Hepatocyte (in vitro differentiated cells): ENCODE measurements at regions not wholly inside any gene's neighbourhood (a gene's known extent, or its start where the extent isn't known, plus 50 kb on each side); places are given as distances from the start of the nearest gene placed in this dataset.

Experiments used
- DNase-seq: peaks from one replicate; pipeline ENCODE4 v3.0.0-alpha.2; 2016; ENCODE audit warnings: low spot score
- H2AFZ ChIP-seq: fragments of 200-600 bp; sonication (generic); 2 replicates; pipeline ENCODE4 v1.6.0; 2016; ENCODE audit warnings: antibody characterized with exemption, mild to moderate bottlenecking
- H3K27ac ChIP-seq: fragments of 200-600 bp; sonication (generic); 2 replicates; pipeline ENCODE4 v1.5.1; 2016; ENCODE audit warnings: mild to moderate bottlenecking
- H3K27me3 ChIP-seq: fragments of 200-600 bp; sonication (generic); 2 replicates; pipeline ENCODE4 v1.6.1; 2016
- H3K36me3 ChIP-seq: fragments of 200-600 bp; sonication (generic); replicated peaks from 2 replicates; pipeline ENCODE4 v1.5.1; 2016; ENCODE audit warnings: low read depth; ENCODE audit not compliant: insufficient read depth
- H3K4me1 ChIP-seq: fragments of 200-600 bp; sonication (generic); 2 replicates; pipeline ENCODE4 v1.5.1; 2016; ENCODE audit warnings: mild to moderate bottlenecking, moderate library complexity; ENCODE audit not compliant: insufficient read depth
- H3K4me2 ChIP-seq: fragments of 200-600 bp; sonication (generic); 2 replicates; pipeline ENCODE4 v1.6.0; 2016
- H3K4me3 ChIP-seq: fragments of 200-600 bp; sonication (generic); 2 replicates; pipeline ENCODE4 v1.5.1; 2016; ENCODE audit warnings: mild to moderate bottlenecking
- H3K79me2 ChIP-seq: fragments of 200-600 bp; sonication (generic); 2 replicates; pipeline ENCODE4 v1.6.0; 2017; ENCODE audit warnings: mild to moderate bottlenecking
- H3K9me2 ChIP-seq: fragments of 200-600 bp; sonication (generic); replicated peaks from 2 replicates; pipeline ENCODE4 v1.6.0; 2017; ENCODE audit warnings: mild to moderate bottlenecking; ENCODE audit not compliant: insufficient read depth
- H3K9me3 ChIP-seq: fragments of 200-600 bp; sonication (generic); 2 replicates; pipeline ENCODE4 v1.5.1; 2016; ENCODE audit warnings: low read depth, mild to moderate bottlenecking
- H4K20me1 ChIP-seq: fragments of 200-600 bp; sonication (generic); 2 replicates; pipeline ENCODE4 v1.6.0; 2016; ENCODE audit warnings: mild to moderate bottlenecking; ENCODE audit not compliant: insufficient read depth, poor library complexity, severe bottlenecking
- EZH2 ChIP-seq: fragments of 200-600 bp; sonication (generic); IDR thresholded peaks from 2 replicates; pipeline ENCODE4 v1.6.1; 2016; ENCODE audit warnings: antibody characterized with exemption, mild to moderate bottlenecking, borderline replicate concordance
- EZH2phosphoT487 ChIP-seq: fragments of 200-600 bp; sonication (generic); IDR thresholded peaks from one replicate; pipeline ENCODE4 v1.6.1; 2018; ENCODE audit warnings: antibody characterized with exemption, mild to moderate bottlenecking, low read depth, moderate library complexity; ENCODE audit not compliant: unreplicated experiment, severe bottlenecking
- WGBS: methylation state at CpG from one replicate; pipeline ENCODE4 v1.1.6; 2016; ENCODE audit warnings: low lambda C conversion rate; ENCODE audit errors: missing lambda C conversion rate; 5-methylcytosine and 5-hydroxymethylcytosine counted together
- TF ChIP-seq, protein P1 (sequence below): fragments of 200-600 bp; sonication (generic); IDR thresholded peaks from 2 replicates; pipeline ENCODE4 v1.5.1; 2016; ENCODE audit warnings: antibody characterized with exemption, mild to moderate bottlenecking; ENCODE audit not compliant: poor library complexity

DNA sequence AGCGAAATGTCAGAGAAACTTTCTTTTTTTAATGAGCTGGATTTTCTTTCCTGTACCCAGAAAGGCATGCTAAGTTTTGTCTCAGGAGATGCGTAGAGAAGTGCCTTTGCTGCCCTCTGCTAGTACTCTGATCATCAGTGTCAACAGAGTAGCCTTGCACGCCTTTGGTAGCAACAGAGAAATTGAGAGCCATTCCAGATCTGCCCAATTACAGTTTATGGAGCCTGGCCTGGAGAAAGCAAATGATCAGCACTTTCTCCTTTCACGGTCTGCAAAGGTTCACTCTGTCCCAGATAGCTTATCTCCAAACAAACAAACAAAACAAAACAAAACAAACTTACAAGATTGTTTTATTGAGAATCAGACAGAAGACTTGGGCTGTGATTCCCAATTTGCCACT, 792.8 kb upstream of the PIK3C3 start:
- H4K20me1 ChIP-seq = no peaks in the 10 kb centered on the region
- H3K79me2 ChIP-seq = no peaks in the 10 kb centered on the region
- no peak overlapping the region for H3K27ac ChIP-seq
- H3K9me2 ChIP-seq = no peaks in the 10 kb centered on the region
- H3K36me3 ChIP-seq = no peaks in the 10 kb centered on the region
- 42% methylated on average over 4 of the region's 4 CpGs for WGBS
- no peak for DNase-seq
- no peak overlapping the region for H3K4me2 ChIP-seq
- no peaks in the 10 kb centered on the region for H3K27me3 ChIP-seq
- TF ChIP-seq EZH2phosphoT487 (no peak), EZH2 (no peak)
- TF ChIP-seq, protein P1, sequence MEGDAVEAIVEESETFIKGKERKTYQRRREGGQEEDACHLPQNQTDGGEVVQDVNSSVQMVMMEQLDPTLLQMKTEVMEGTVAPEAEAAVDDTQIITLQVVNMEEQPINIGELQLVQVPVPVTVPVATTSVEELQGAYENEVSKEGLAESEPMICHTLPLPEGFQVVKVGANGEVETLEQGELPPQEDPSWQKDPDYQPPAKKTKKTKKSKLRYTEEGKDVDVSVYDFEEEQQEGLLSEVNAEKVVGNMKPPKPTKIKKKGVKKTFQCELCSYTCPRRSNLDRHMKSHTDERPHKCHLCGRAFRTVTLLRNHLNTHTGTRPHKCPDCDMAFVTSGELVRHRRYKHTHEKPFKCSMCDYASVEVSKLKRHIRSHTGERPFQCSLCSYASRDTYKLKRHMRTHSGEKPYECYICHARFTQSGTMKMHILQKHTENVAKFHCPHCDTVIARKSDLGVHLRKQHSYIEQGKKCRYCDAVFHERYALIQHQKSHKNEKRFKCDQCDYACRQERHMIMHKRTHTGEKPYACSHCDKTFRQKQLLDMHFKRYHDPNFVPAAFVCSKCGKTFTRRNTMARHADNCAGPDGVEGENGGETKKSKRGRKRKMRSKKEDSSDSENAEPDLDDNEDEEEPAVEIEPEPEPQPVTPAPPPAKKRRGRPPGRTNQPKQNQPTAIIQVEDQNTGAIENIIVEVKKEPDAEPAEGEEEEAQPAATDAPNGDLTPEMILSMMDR = no peak
- H3K4me3 ChIP-seq = no peak overlapping the region
- no peak overlapping the region for H2AFZ ChIP-seq
- H3K4me1 ChIP-seq = no peaks in the 10 kb centered on the region
- no peaks in the 10 kb centered on the region for H3K9me3 ChIP-seq

DNA sequence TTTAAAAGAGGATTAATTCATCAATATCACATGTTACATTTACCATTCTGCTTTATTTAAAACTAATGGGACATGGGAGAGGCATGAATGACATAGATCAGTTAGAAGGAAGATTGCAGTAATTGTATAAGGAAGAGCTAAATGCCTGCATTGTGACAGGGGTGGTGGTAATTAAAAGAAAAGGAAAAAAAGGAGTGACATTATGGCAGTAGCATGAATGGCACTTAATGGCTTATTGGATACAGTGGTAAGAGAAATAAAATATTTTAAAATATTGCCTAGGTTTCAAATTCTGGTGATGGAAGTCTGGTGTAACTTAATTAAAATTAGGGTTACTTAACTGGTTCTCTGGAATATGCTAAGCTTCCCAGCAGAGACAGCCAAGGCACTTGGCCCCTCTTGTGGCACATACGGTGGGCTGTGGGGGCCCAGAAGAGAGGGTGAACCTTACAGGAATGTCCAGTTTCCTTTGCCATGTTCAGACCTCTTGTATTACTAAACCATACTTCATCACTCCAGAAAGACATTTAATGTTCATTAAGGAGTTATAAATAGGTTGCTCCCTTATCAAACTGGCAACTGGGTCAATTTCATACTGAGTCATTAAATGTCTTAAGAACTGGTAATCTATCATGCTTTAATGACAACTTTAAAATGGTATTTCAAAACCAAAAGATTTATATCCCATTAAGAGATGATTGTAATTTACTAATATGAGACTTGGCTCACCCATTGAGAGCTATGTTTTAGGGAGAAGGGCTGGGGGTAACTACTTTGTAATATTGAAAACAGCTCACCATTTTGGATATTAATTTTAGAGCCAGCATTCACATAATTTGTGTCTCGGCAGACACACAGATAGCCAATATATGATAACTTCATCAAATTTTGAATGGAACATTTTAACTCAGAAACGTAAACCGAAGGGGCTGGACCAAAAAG, 798.9 kb upstream of the PIK3C3 start:
- no peak overlapping the region for H3K4me2 ChIP-seq
- 95% methylated on average over 4 of the region's 4 CpGs for WGBS
- no peaks in the 10 kb centered on the region for H3K79me2 ChIP-seq
- no peaks in the 10 kb centered on the region for H4K20me1 ChIP-seq
- no peak for DNase-seq
- H3K27me3 ChIP-seq = no peaks in the 10 kb centered on the region
- no peak overlapping the region for H2AFZ ChIP-seq
- no peak overlapping the region for H3K27ac ChIP-seq
- no peaks in the 10 kb centered on the region for H3K9me3 ChIP-seq
- H3K4me1 ChIP-seq = no peaks in the 10 kb centered on the region
- H3K4me3 ChIP-seq = no peak overlapping the region
- H3K36me3 ChIP-seq = no peaks in the 10 kb centered on the region
- H3K9me2 ChIP-seq = no peaks in the 10 kb centered on the region
- TF ChIP-seq EZH2 (no peak), EZH2phosphoT487 (no peak)
- TF ChIP-seq, protein P1 = no peak

DNA sequence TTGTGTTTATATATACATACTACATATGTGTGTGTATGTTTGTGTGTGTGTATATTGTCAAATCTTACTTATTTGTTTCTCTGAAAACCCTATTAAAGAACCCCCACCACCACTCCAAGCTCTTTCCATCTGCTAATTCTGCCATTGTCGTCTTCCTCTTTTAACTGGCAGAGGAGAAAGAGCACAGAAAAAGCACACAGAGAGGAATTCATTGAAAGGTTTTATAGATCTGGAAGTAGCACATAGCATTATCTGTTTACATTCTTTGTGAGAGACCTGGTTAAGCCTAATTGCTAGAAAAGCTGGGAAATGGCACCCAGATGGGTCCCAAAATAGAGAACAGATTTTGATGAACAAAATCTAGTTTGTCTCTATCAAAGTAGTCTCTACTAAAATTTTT, 800.0 kb upstream of the PIK3C3 start:
- no peaks in the 10 kb centered on the region for H3K9me3 ChIP-seq
- no peaks in the 10 kb centered on the region for H3K27me3 ChIP-seq
- H3K27ac ChIP-seq = no peak overlapping the region
- DNase-seq = no peak
- 31% methylated on average over 1 of the region's 1 CpG for WGBS
- no peaks in the 10 kb centered on the region for H3K36me3 ChIP-seq
- no peaks in the 10 kb centered on the region for H3K9me2 ChIP-seq
- no peak overlapping the region for H3K4me2 ChIP-seq
- no peaks in the 10 kb centered on the region for H4K20me1 ChIP-seq
- H2AFZ ChIP-seq = no peak overlapping the region
- TF ChIP-seq, protein P1 = no peak
- no peak for TF ChIP-seq EZH2phosphoT487
- no peak for TF ChIP-seq EZH2
- H3K4me3 ChIP-seq = no peak overlapping the region
- H3K79me2 ChIP-seq = no peaks in the 10 kb centered on the region
- no peaks in the 10 kb centered on the region for H3K4me1 ChIP-seq

DNA sequence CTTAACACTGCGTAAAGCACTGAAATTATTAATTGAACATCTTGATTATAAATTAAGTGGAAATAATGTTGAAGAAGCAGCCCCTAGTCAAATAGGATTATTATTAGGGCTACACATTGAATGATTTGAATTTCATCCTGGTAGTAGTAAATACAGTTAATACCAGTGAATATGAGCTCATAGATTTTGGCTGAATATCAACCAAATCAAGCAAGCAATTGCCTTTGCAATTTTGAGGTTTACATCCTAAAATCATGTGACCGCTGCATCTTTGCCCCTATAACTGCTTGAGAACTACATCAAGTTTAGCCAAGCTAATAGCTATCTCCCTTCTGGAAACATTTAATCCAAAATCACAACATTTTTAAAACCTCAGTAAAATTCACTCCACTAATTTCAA, 801.2 kb upstream of the PIK3C3 start:
- H3K79me2 ChIP-seq = no peaks in the 10 kb centered on the region
- H3K9me3 ChIP-seq = no peaks in the 10 kb centered on the region
- H2AFZ ChIP-seq = no peak overlapping the region
- H3K36me3 ChIP-seq = no peaks in the 10 kb centered on the region
- H3K27me3 ChIP-seq = no peaks in the 10 kb centered on the region
- H3K27ac ChIP-seq = no peak overlapping the region
- WGBS = 92% methylated on average over 2 of the region's 2 CpGs
- no peaks in the 10 kb centered on the region for H3K4me1 ChIP-seq
- DNase-seq = no peak
- H4K20me1 ChIP-seq = no peaks in the 10 kb centered on the region
- no peaks in the 10 kb centered on the region for H3K9me2 ChIP-seq
- no peak for TF ChIP-seq EZH2phosphoT487
- TF ChIP-seq, protein P1 = no peak
- TF ChIP-seq EZH2 = no peak
- no peak overlapping the region for H3K4me2 ChIP-seq
- no peak overlapping the region for H3K4me3 ChIP-seq
